Left ventricle myocardium inferior (tissue), 1 donor: ENCODE measurements at regions not wholly inside any gene's neighbourhood (a gene's known extent, or its start where the extent isn't known, plus 50 kb on each side); places are given as distances from the start of the nearest gene placed in this dataset.

Experiments
- DNase-seq: peaks from one replicate; pipeline ENCODE4 v3.0.0-alpha.2; 2020
- H3K27ac ChIP-seq: fragments of 200-600 bp; replicated peaks from 2 replicates; pipeline ENCODE4 v1.8.0; 2021
- H3K27me3 ChIP-seq: fragments of 200-600 bp; 2 replicates; pipeline ENCODE4 v1.8.0; 2021; ENCODE audit warnings: low read depth
- H3K36me3 ChIP-seq: fragments of 200-600 bp; 2 replicates; pipeline ENCODE4 v1.8.0; 2021
- H3K4me1 ChIP-seq: fragments of 200-600 bp; 2 replicates; pipeline ENCODE4 v1.8.0; 2021
- H3K4me3 ChIP-seq: fragments of 200-600 bp; 2 replicates; pipeline ENCODE4 v1.8.0; 2021; ENCODE audit warnings: mild to moderate bottlenecking, moderate library complexity
- H3K9me3 ChIP-seq: fragments of 200-600 bp; replicated peaks from 2 replicates; pipeline ENCODE4 v1.8.0; 2021
- CTCF ChIP-seq: fragments of 200-600 bp; IDR thresholded peaks from 2 replicates; pipeline ENCODE4 v1.8.0; 2021; ENCODE audit warnings: antibody characterized with exemption, mild to moderate bottlenecking, borderline replicate concordance
- intact Hi-C: fragments of 100-400 bp; cut with micrococcal nuclease; formaldehyde crosslinking; loops from one replicate; pipeline ENCODE4 v1.11.0; 2022
- donor health status: DM: no; HTN: yes; CAD: no; lungs with severe emphysema.

DNA sequence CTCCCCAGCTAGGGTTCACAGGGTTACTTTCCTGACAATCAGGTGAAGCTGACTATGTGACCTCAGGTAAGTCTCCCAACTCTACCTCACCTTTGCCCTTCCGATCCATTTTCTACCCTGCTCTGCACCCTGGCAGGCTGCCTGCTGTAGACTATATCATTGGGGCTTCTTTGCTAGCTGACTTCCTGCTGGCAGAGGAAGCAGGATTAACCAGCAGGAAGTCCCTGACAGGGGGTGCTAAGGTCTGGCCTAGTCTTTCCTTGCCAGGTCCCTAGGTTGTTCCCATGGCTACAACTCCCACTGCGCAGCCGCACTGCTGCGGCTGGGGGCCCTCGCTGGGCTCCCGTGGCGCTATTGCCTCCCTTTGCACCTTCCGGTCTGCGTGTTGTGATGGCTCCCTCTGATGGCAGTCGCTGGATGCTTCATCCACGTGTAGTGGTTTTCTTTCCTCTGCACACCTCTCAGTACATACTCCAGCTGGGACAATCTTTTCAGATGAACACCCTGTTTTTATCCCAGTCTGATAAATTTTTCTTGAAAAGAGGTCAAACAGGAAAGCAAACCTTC is 365.9 kb downstream of the REEP3 start:
- Histone ChIP-seq H3K36me3 (no peaks in the 10 kb centered on the region), H3K4me3 (no peak overlapping the region), H3K27me3 (peaks cover 28% of the 10 kb centered on the region), H3K27ac (no peak overlapping the region), H3K9me3 (no peaks in the 10 kb centered on the region), H3K4me1 (no peaks in the 10 kb centered on the region)
- no peak for TF ChIP-seq CTCF
- no peak for DNase-seq
- intact Hi-C loops = no loop called here

DNA sequence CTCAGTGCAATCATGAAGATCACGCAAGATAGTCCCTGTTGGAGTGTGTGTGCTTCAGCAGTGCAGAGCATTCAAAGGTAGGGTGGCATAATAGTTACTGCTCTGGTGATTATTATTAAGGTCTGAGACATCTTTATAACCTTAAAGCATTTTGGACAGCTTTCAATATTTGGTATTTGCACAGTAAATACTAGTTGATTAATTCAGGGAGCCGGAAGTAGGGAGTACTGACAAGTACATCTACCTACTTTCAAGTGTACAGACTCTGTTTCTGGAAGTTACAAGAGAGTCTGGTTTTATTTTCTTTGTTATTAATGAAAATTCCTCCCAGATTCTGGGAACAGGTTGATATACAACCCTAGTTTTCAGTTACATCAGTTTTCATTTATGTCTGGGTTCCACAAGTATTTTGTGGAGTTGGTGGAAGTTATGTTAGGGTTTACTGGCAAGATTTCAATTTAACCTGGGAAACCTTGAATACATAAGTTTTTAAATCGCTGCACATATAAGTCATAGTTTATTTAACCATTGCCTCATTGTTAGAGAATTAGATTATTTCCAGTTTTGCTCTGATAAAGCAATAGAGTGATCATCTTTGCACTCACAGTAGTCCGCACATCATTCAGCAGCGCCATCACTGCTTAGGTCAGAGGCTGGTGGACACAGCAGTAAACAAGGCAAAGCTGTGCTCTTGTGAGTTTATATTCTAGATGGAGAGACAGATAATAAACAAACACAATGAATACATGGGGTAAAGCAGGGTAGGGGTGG is 366.6 kb downstream of the REEP3 start:
- intact Hi-C loops = no loop called here
- peaks cover 28% of the 10 kb centered on the region for H3K27me3 ChIP-seq
- H3K9me3 ChIP-seq = no peaks in the 10 kb centered on the region
- no peak for TF ChIP-seq CTCF
- no peak overlapping the region for H3K4me3 ChIP-seq
- H3K27ac ChIP-seq = no peak overlapping the region
- no peak for DNase-seq
- H3K36me3 ChIP-seq = no peaks in the 10 kb centered on the region
- H3K4me1 ChIP-seq = no peaks in the 10 kb centered on the region

DNA sequence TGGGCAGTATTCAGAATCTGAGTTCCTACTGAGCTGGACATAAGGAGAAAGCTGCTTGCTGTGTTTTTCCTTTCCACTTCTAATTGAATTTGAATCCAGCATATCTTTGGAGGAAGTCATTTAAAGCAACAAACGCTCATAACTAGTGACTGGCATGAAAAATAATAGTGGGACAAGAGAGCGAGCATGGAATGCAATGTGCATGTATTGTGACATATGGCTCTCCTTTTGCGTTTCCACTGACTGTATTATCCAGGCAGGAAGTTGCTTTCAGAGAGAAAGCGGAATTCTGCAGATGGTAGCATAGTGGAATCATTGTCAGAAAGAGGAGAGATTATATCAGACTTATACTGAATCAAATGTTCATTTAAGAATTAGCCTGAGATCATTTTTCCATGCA is 368.6 kb downstream of the REEP3 start:
- no peak overlapping the region for H3K27ac ChIP-seq
- no peak for TF ChIP-seq CTCF
- H3K4me1 ChIP-seq = no peaks in the 10 kb centered on the region
- no peaks in the 10 kb centered on the region for H3K36me3 ChIP-seq
- DNase-seq = no peak
- intact Hi-C loops = no loop called here
- H3K9me3 ChIP-seq = no peaks in the 10 kb centered on the region
- peaks cover 33% of the 10 kb centered on the region for H3K27me3 ChIP-seq
- no peak overlapping the region for H3K4me3 ChIP-seq

DNA sequence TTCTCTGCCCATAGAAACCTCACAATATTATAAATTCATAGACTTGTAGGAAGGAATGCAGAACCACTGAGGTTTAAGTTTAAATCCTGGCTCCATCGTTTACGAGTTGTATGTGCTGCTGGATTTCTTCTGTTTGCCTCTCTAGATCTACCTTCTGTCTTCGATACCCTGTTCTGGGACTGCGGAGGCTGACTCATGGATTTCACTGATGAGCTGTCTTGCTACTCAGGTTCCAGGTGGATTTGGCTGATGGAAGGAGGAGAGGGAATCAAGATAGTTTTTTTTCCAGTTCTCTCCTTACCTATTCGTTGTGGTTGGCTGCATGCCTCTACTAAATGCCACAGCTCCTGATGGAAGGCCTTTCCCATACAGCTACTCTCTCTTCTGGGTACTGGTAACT is 375.8 kb downstream of the REEP3 start:
- no peak for TF ChIP-seq CTCF
- H3K27ac ChIP-seq = no peak overlapping the region
- intact Hi-C loops = no loop called here
- H3K9me3 ChIP-seq = no peaks in the 10 kb centered on the region
- H3K36me3 ChIP-seq = no peaks in the 10 kb centered on the region
- DNase-seq = no peak
- peaks cover 6% of the 10 kb centered on the region for H3K27me3 ChIP-seq
- no peak overlapping the region for H3K4me3 ChIP-seq
- no peaks in the 10 kb centered on the region for H3K4me1 ChIP-seq

DNA sequence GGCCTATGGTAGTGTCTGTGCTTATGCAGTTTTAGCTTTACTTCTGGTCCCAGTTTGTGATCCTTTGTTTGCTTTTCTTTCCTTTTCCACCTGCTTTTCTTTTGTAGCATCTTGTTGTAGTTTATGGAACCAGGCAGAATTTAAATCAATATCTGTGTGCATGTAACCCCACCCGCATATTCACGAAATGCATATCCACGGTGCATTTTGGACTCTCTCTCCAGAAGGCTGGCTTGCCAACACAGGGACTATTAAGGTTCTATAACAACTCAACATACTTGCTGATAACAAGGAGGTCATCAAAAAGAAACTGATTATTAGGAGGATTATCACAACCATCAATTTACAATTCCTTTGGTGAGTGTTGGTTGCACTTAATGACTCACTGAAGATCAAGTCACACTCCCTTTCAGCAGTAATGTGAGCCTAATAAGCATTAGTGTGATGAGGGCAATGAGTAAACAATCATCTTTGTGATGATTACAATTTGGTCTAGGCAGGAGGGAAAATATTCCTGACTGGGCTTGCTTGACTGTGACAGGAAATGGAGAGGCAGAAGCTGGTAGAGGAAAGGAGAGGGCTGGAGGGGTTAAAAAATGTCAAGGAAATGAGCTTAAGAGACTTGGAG is 378.6 kb downstream of the REEP3 start:
- H3K27me3 ChIP-seq = peaks cover 3% of the 10 kb centered on the region
- no peaks in the 10 kb centered on the region for H3K36me3 ChIP-seq
- H3K4me3 ChIP-seq = no peak overlapping the region
- no peaks in the 10 kb centered on the region for H3K9me3 ChIP-seq
- TF ChIP-seq CTCF = no peak
- H3K27ac ChIP-seq = no peak overlapping the region
- intact Hi-C loops = no loop called here
- no peak for DNase-seq
- H3K4me1 ChIP-seq = no peaks in the 10 kb centered on the region
